GM23338 (cell line): ENCODE measurements at regions not wholly inside any gene's neighbourhood (a gene's known extent, or its start where the extent isn't known, plus 50 kb on each side); places are given as distances from the start of the nearest gene placed in this dataset.

Source experiments
- ATAC-seq: fragments of 200-7000 bp; cut with Tn5 transposase; 3 replicates; pipeline ENCODE4 v1.9.1; 2020
- DNase-seq: peaks from one replicate; pipeline ENCODE4 v3.0.0-alpha.2; 2015; ENCODE audit warnings: low spot score
- H2AFZ ChIP-seq: fragments of 200-600 bp; sonication (generic); 2 replicates; pipeline ENCODE4 v1.8.0; 2016; ENCODE audit warnings: antibody characterized with exemption, mild to moderate bottlenecking, moderate library complexity
- H3F3A ChIP-seq: fragments of 200-600 bp; sonication (generic); replicated peaks from 2 replicates; pipeline ENCODE4 v1.8.0; 2017; ENCODE audit warnings: antibody characterized with exemption, mixed run types, low read depth
- H3K27ac ChIP-seq: fragments of 200-600 bp; sonication (generic); 2 replicates; pipeline ENCODE4 v1.6.1; 2016; ENCODE audit warnings: low read depth
- H3K27me3 ChIP-seq: fragments of 200-600 bp; sonication (generic); 2 replicates; pipeline ENCODE4 v1.8.0; 2016; ENCODE audit warnings: mild to moderate bottlenecking, mixed run types, moderate library complexity; ENCODE audit not compliant: insufficient read depth
- H3K36me3 ChIP-seq: fragments of 200-600 bp; sonication (generic); 2 replicates; pipeline ENCODE4 v1.8.0; 2016; ENCODE audit warnings: mild to moderate bottlenecking; ENCODE audit not compliant: insufficient read depth
- H3K4me1 ChIP-seq: fragments of 200-600 bp; sonication (generic); 2 replicates; pipeline ENCODE4 v1.8.0; 2016; ENCODE audit warnings: mild to moderate bottlenecking, moderate library complexity; ENCODE audit not compliant: insufficient read depth
- H3K4me2 ChIP-seq: fragments of 200-600 bp; sonication (generic); 2 replicates; pipeline ENCODE4 v1.7.1; 2017; ENCODE audit warnings: mixed run types
- H3K4me3 ChIP-seq: fragments of 200-600 bp; sonication (generic); 2 replicates; pipeline ENCODE4 v1.6.1; 2016; ENCODE audit warnings: mixed run types
- H3K79me2 ChIP-seq: fragments of 200-600 bp; sonication (generic); replicated peaks from 2 replicates; pipeline ENCODE4 v1.8.0; 2017; ENCODE audit warnings: mild to moderate bottlenecking; ENCODE audit not compliant: insufficient read depth
- H3K9me2 ChIP-seq: fragments of 200-600 bp; sonication (generic); 2 replicates; pipeline ENCODE4 v1.8.0; 2017; ENCODE audit not compliant: insufficient read depth
- H4K20me1 ChIP-seq: fragments of 200-600 bp; sonication (generic); replicated peaks from 2 replicates; pipeline ENCODE4 v1.8.0; 2017; ENCODE audit warnings: mild to moderate bottlenecking; ENCODE audit not compliant: insufficient read depth
- H3K27ac Mint-ChIP-seq: 2 replicates; pipeline ENCODE4 v1.8.0; 2020; ENCODE audit warnings: inconsistent platforms, mild to moderate bottlenecking, moderate library complexity, mixed read lengths
- H3K27me3 Mint-ChIP-seq: 3 replicates; pipeline ENCODE4 v1.8.0; 2022; ENCODE audit warnings: low read depth, mild to moderate bottlenecking, moderate library complexity, mixed read lengths, inconsistent platforms; ENCODE audit not compliant: insufficient read depth, poor library complexity
- H3K36me3 Mint-ChIP-seq: 3 replicates; pipeline ENCODE4 v1.8.0; 2021; ENCODE audit warnings: low read depth, mild to moderate bottlenecking, inconsistent platforms, moderate library complexity, mixed read lengths
- H3K4me1 Mint-ChIP-seq: 3 replicates; pipeline ENCODE4 v1.8.0; 2020; ENCODE audit warnings: mild to moderate bottlenecking, inconsistent platforms, mixed read lengths
- H3K4me3 Mint-ChIP-seq: 3 replicates; pipeline ENCODE4 v1.8.0; 2021; ENCODE audit warnings: moderate library complexity, mild to moderate bottlenecking, inconsistent platforms, mixed read lengths
- H3K9me3 Mint-ChIP-seq: 3 replicates; pipeline ENCODE4 v1.8.0; 2020; ENCODE audit warnings: moderate library complexity, mild to moderate bottlenecking, inconsistent platforms, mixed read lengths
- ETS1 ChIP-seq: IDR thresholded peaks from 2 replicates; pipeline ENCODE4 v1.6.1; 2016; ENCODE audit warnings: antibody characterized with exemption
- EZH2phosphoT487 ChIP-seq: fragments of 200-600 bp; sonication (generic); IDR thresholded peaks from one replicate; pipeline ENCODE4 v1.8.1; 2018; ENCODE audit warnings: antibody characterized with exemption; ENCODE audit not compliant: unreplicated experiment
- JUNB ChIP-seq: IDR thresholded peaks from one replicate; pipeline ENCODE4 v1.6.1; 2016; ENCODE audit warnings: antibody characterized with exemption; ENCODE audit not compliant: unreplicated experiment
- NANOG ChIP-seq: IDR thresholded peaks from 2 replicates; pipeline ENCODE4 v1.6.1; 2016; ENCODE audit warnings: antibody characterized with exemption, borderline replicate concordance
- POLR2AphosphoS5 ChIP-seq: IDR thresholded peaks from 2 replicates; pipeline ENCODE4 v1.6.1; 2016; ENCODE audit warnings: antibody characterized with exemption, low read depth
- STAT1 ChIP-seq: IDR thresholded peaks from one replicate; pipeline ENCODE4 v1.6.1; 2016; ENCODE audit warnings: antibody characterized with exemption; ENCODE audit not compliant: unreplicated experiment
- ZNF331 ChIP-seq: fragments of 250-450 bp; sonication (Bioruptor Pico); IDR thresholded peaks from 2 replicates; pipeline ENCODE4 v1.5.0; 2020; ENCODE audit warnings: low read depth, mild to moderate bottlenecking, moderate library complexity
- ZNF462 ChIP-seq: fragments of 250-450 bp; sonication (Bioruptor Pico); IDR thresholded peaks from 2 replicates; pipeline ENCODE4 v1.5.0; 2020; ENCODE audit warnings: mild to moderate bottlenecking, moderate library complexity
- TF ChIP-seq, protein P1 (sequence below): IDR thresholded peaks from one replicate; pipeline ENCODE4 v1.6.1; 2018; ENCODE audit warnings: antibody characterized with exemption; ENCODE audit not compliant: unreplicated experiment

DNA sequence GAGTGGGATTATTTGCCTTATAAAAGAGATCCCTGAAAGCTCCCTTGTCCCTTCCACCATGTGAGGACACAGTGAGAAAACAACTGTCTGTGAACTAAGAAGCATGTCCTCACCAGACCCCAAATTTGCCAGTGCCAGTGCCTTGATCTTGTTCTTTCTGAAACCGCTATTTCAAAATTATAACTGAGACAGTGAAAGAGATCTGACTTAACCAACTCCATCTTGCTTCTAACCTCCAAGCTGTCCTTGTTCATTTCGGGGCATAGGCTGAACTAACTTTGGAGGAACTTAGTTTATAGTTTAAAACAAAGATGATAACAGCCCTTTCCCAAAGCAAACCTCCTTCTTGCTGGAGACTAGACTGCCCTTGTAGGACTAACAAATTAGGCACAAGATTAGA, 563.9 kb downstream of the ADCYAP1 start:
- Mint-ChIP-seq H3K36me3 (no peaks in the 10 kb centered on the region), H3K4me1 (no peaks in the 10 kb centered on the region), H3K9me3 (no peaks in the 10 kb centered on the region), H3K27ac (no peak overlapping the region), H3K4me3 (no peak overlapping the region), H3K27me3 (peaks cover 1% of the 10 kb centered on the region)
- TF ChIP-seq JUNB = no peak
- TF ChIP-seq EZH2phosphoT487 = no peak
- no peak for TF ChIP-seq ZNF331 (CRISPR knock-in tag)
- no peak for TF ChIP-seq NANOG
- TF ChIP-seq ETS1 = no peak
- TF ChIP-seq STAT1 = no peak
- TF ChIP-seq ZNF462 (CRISPR knock-in tag) = no peak
- TF ChIP-seq, protein P1, sequence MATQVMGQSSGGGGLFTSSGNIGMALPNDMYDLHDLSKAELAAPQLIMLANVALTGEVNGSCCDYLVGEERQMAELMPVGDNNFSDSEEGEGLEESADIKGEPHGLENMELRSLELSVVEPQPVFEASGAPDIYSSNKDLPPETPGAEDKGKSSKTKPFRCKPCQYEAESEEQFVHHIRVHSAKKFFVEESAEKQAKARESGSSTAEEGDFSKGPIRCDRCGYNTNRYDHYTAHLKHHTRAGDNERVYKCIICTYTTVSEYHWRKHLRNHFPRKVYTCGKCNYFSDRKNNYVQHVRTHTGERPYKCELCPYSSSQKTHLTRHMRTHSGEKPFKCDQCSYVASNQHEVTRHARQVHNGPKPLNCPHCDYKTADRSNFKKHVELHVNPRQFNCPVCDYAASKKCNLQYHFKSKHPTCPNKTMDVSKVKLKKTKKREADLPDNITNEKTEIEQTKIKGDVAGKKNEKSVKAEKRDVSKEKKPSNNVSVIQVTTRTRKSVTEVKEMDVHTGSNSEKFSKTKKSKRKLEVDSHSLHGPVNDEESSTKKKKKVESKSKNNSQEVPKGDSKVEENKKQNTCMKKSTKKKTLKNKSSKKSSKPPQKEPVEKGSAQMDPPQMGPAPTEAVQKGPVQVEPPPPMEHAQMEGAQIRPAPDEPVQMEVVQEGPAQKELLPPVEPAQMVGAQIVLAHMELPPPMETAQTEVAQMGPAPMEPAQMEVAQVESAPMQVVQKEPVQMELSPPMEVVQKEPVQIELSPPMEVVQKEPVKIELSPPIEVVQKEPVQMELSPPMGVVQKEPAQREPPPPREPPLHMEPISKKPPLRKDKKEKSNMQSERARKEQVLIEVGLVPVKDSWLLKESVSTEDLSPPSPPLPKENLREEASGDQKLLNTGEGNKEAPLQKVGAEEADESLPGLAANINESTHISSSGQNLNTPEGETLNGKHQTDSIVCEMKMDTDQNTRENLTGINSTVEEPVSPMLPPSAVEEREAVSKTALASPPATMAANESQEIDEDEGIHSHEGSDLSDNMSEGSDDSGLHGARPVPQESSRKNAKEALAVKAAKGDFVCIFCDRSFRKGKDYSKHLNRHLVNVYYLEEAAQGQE = no peak
- TF ChIP-seq POLR2AphosphoS5 = no peak
- Histone ChIP-seq H3K27me3 (no peaks in the 10 kb centered on the region), H3K9me2 (no peaks in the 10 kb centered on the region), H3F3A (no peaks in the 10 kb centered on the region), H3K4me2 (no peak overlapping the region), H3K36me3 (no peaks in the 10 kb centered on the region), H3K79me2 (no peaks in the 10 kb centered on the region), H3K27ac (no peak overlapping the region), H4K20me1 (no peaks in the 10 kb centered on the region), H2AFZ (no peak overlapping the region), H3K4me1 (no peaks in the 10 kb centered on the region), H3K4me3 (no peak overlapping the region)
- DNase-seq (no peak), ATAC-seq (no peak)
